Common myeloid progenitor, CD34-positive (primary cell): ENCODE measurements at regions not wholly inside any gene's neighbourhood (a gene's known extent, or its start where the extent isn't known, plus 50 kb on each side); places are given as distances from the start of the nearest gene placed in this dataset.

Experiments used
- CTCF ChIA-PET: fragments of 350-600 bp; sonication (Branson Sonifier 250); formaldehyde crosslinking; loops from one replicate; lab custom pipeline; 2021; ENCODE audit warnings: antibody characterized with exemption; lab: Charles Lee
- POLR2A ChIA-PET: fragments of 350-600 bp; sonication (Branson Sonifier 250); formaldehyde crosslinking; loops from one replicate; lab custom pipeline; 2021; ENCODE audit warnings: antibody characterized with exemption; lab: Charles Lee
- DNase-seq, 3 donors: peaks; one replicate each; pipeline versions ENCODE4 v3.0.0 to v3.0.0-alpha.2; 2013
- H3K27ac ChIP-seq, 2 experiments: 1 replicate in 1 of 2; 2 replicates in 1 of 2; pipeline ENCODE4 v1.7.0; 2013; ENCODE audit warnings: inconsistent platforms in 2 of 2, low read length in 2 of 2, mild to moderate bottlenecking in 2 of 2, low read depth in 1 of 2, moderate library complexity in 1 of 2; ENCODE audit not compliant: severe bottlenecking in 2 of 2, insufficient read depth in 1 of 2, poor library complexity in 1 of 2
- H3K27me3 ChIP-seq, 5 experiments: replicated peaks in 2 of 5; 1 replicate in 3 of 5; 2 replicates in 2 of 5; pipeline versions ENCODE4 v1.6.1 to v1.7.0; 2013; ENCODE audit warnings: low read length in 4 of 5, mild to moderate bottlenecking in 2 of 5, moderate library complexity in 2 of 5, inconsistent platforms in 1 of 5; ENCODE audit not compliant: insufficient read depth in 5 of 5, control insufficient read depth in 4 of 5
- H3K36me3 ChIP-seq, 4 experiments: 1 replicate in 2 of 4; 2 replicates in 2 of 4; pipeline versions ENCODE4 v1.6.1 to v1.7.0; 2013; ENCODE audit warnings: low read length in 3 of 4, control low read depth in 1 of 4, mild to moderate bottlenecking in 1 of 4; ENCODE audit not compliant: control insufficient read depth in 4 of 4, insufficient read depth in 4 of 4
- H3K4me1 ChIP-seq, 4 experiments: 1 replicate in 3 of 4; 2 replicates in 1 of 4; pipeline versions ENCODE4 v1.6.1 to v1.7.1; 2013; ENCODE audit warnings: low read length in 3 of 4, mild to moderate bottlenecking in 3 of 4, control low read depth in 1 of 4, inconsistent platforms in 1 of 4, moderate library complexity in 1 of 4; ENCODE audit not compliant: control insufficient read depth in 4 of 4, insufficient read depth in 4 of 4; ENCODE audit errors: control extremely low read depth in 1 of 4
- H3K4me3 ChIP-seq, 7 experiments: 1 replicate in 4 of 7; 2 replicates in 3 of 7; pipeline versions ENCODE4 v1.5.1 to v1.7.0; 2013; ENCODE audit warnings: mild to moderate bottlenecking in 7 of 7, low read length in 6 of 7, moderate library complexity in 6 of 7, inconsistent platforms in 2 of 7, low read depth in 2 of 7, control low read depth in 1 of 7; ENCODE audit not compliant: insufficient read depth in 4 of 7, control insufficient read depth in 1 of 7; ENCODE audit errors: extremely low read depth in 1 of 7
- H3K9me3 ChIP-seq, 5 experiments: 1 replicate in 4 of 5; 2 replicates in 1 of 5; pipeline versions ENCODE4 v1.6.1 to v1.7.1; 2013; ENCODE audit warnings: low read length in 4 of 5, mild to moderate bottlenecking in 2 of 5, inconsistent platforms in 1 of 5, low read depth in 1 of 5, moderate library complexity in 1 of 5; ENCODE audit not compliant: control insufficient read depth in 4 of 5, insufficient read depth in 2 of 5; ENCODE audit errors: control extremely low read depth in 1 of 5
- WGBS: methylation state at CpG from one replicate; pipeline ENCODE4 v1.1.5; 2013; ENCODE audit not compliant: insufficient coverage; 5-methylcytosine and 5-hydroxymethylcytosine counted together

DNA sequence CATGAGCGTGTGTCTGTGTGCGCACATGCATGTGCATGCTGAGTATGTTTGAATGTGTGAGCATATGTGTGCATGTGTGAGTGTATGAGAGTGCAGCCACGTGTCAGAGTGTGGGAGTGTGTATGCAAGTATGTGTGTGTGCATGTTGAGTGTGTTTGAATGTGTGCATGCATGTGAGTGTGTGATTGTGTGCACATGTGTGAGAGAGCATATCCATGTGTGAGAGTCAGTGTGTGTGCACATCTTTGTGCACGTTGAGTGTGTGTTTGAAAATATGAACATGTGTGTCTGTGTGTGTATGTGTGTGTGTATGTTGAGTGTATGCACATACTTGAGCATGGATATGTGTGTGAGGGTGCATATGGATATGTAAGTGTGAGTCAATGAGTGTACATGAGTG lies 730.8 kb downstream of the VRK1 start:
- no peak overlapping the region for H3K4me3 ChIP-seq
- 100% methylated on average over 3 of the region's 4 CpGs for WGBS
- H3K4me1 ChIP-seq, result peaks cover 4 to 25% (median 21%) of the 10 kb centered on the region in 4 experiments
- H3K36me3 ChIP-seq, result no peaks in the 10 kb centered on the region
- ChIA-PET CTCF (no interaction called here), POLR2A (no interaction called here)
- no peak overlapping the region for H3K27ac ChIP-seq
- no peak for DNase-seq
- H3K9me3 ChIP-seq, result peaks cover 0 to 5% (median 0%) of the 10 kb centered on the region in 5 experiments
- no peaks in the 10 kb centered on the region for H3K27me3 ChIP-seq

- Histone ChIP-seq H3K4me3 (no peak overlapping the region), H3K27ac (no peak overlapping the region), H3K36me3 (no peaks in the 10 kb centered on the region), H3K27me3 (no peaks in the 10 kb centered on the region), H3K4me1 (no peaks in the 10 kb centered on the region), H3K9me3 (peaks cover 0 to 5% (median 0%) of the 10 kb centered on the region in 5 experiments)
- no peak for DNase-seq
- ChIA-PET CTCF (no interaction called here), POLR2A (no interaction called here)
- 100% methylated on average over 1 of the region's 1 CpG for WGBS
Observed at GRCh38 chr14:97532052-97532451, 734.9 kb downstream of the VRK1 start.

DNA sequence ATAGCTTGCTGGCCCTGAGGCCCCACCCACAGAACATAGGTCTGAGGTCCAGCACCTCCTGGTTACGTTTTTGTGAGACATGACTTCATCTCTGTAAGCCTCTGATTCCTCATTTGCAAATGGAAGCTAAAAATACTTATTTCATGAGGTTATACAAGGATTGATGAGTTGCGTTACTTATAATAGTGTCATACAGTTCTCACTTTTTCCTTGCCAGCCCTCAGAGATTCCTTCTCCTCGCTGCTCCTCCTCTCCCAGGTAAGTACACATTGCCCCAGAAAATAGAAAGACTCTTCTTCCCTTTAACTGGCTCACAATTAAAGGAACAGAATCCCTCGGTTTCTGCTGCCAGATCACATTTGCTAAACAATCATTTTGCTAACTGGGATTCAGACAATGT lies 739.2 kb downstream of the VRK1 start:
- WGBS, result 80% methylated on average over 1 of the region's 4 CpGs
- H3K36me3 ChIP-seq, result no peaks in the 10 kb centered on the region
- no peaks in the 10 kb centered on the region for H3K27me3 ChIP-seq
- no peak overlapping the region for H3K27ac ChIP-seq
- DNase-seq, result no peak
- ChIA-PET CTCF (no interaction called here), POLR2A (no interaction called here)
- peaks cover 0 to 5% (median 0%) of the 10 kb centered on the region in 5 experiments for H3K9me3 ChIP-seq
- no peak overlapping the region for H3K4me3 ChIP-seq
- H3K4me1 ChIP-seq, result no peaks in the 10 kb centered on the region

- no peaks in the 10 kb centered on the region for H3K27me3 ChIP-seq
- no peak overlapping the region for H3K27ac ChIP-seq
- H3K36me3 ChIP-seq, result no peaks in the 10 kb centered on the region
- H3K4me3 ChIP-seq, result no peak overlapping the region
- 50% methylated on average over 2 of the region's 10 CpGs for whole genome bisulfite sequencing
- DNase-seq, result peak in 2 of 3 donors; percentile 31 to 39
- CTCF ChIA-PET, result no interaction called here
- POLR2A ChIA-PET, result no interaction called here
- no peaks in the 10 kb centered on the region for H3K9me3 ChIP-seq
- H3K4me1 ChIP-seq, result peaks cover 4 to 16% (median 12%) of the 10 kb centered on the region in 4 experiments
Observed at GRCh38 chr14:97538749-97539410, 741.7 kb downstream of the VRK1 start.

GRCh38 chr14:97539411-97539795 lies 742.2 kb downstream of the VRK1 start:
- POLR2A ChIA-PET, result no interaction called here
- WGBS, result 83% methylated on average over 5 of the region's 5 CpGs

GRCh38 chr14:97539884-97540283 lies 742.7 kb downstream of the VRK1 start:
- POLR2A ChIA-PET, result no interaction called here

More at GRCh38 chr14:97539411-97539795, 742.2 kb downstream of the VRK1 start:
- Histone ChIP-seq H3K36me3 (no peaks in the 10 kb centered on the region), H3K4me1 (peaks cover 4 to 21% (median 18%) of the 10 kb centered on the region in 4 experiments), H3K4me3 (no peak overlapping the region), H3K27me3 (no peaks in the 10 kb centered on the region), H3K27ac (no peak overlapping the region), H3K9me3 (no peaks in the 10 kb centered on the region)
- DNase-seq, result no peak
- CTCF ChIA-PET, result no interaction called here

GRCh38 chr14:97543221-97543620 lies 746.0 kb downstream of the VRK1 start:
- CTCF ChIA-PET, result interaction anchor here (1.2 kb wide), 1 partner anchor 19 kb away, joined by 3 read pairs; no protein-coding TSS in a partner anchor
- peak in 2 of 3 donors; percentile 17 to 28 for DNase-seq
- no peak overlapping the region for H3K27ac ChIP-seq
- H3K4me3 ChIP-seq, result peak overlapping the region in 1 of 7 experiments; percentile 5
- POLR2A ChIA-PET, result no interaction called here
- H3K27me3 ChIP-seq, result no peaks in the 10 kb centered on the region
- H3K4me1 ChIP-seq, result peaks cover 4 to 22% (median 20%) of the 10 kb centered on the region in 4 experiments
- WGBS, result 45% methylated on average over 3 of the region's 5 CpGs
- no peaks in the 10 kb centered on the region for H3K9me3 ChIP-seq
- H3K36me3 ChIP-seq, result no peaks in the 10 kb centered on the region

More at GRCh38 chr14:97539884-97540283, 742.7 kb downstream of the VRK1 start:
- peaks cover 4 to 22% (median 20%) of the 10 kb centered on the region in 4 experiments for H3K4me1 ChIP-seq
- WGBS, result 100% methylated on average over 2 of the region's 3 CpGs
- H3K9me3 ChIP-seq, result no peaks in the 10 kb centered on the region
- no peak overlapping the region for H3K4me3 ChIP-seq
- CTCF ChIA-PET, result no interaction called here
- no peaks in the 10 kb centered on the region for H3K27me3 ChIP-seq
- no peak overlapping the region for H3K27ac ChIP-seq
- DNase-seq, result no peak
- no peaks in the 10 kb centered on the region for H3K36me3 ChIP-seq
